T-helper 17 cell (primary cell): ENCODE measurements at regions not wholly inside any gene's neighbourhood (a gene's known extent, or its start where the extent isn't known, plus 50 kb on each side); places are given as distances from the start of the nearest gene placed in this dataset.
"Not testable (repeated sequence)": the region's sequence is repeated elsewhere in the genome, so short reads cannot be mapped to it uniquely, and the experiment has no call there.

Experiments used
- ATAC-seq: fragments of 150-1000 bp; cut with Tn5 transposase; 2 replicates; pipeline ENCODE4 v1.10.0; 2021; ENCODE audit warnings: mild to moderate bottlenecking, moderate library complexity
- DNase-seq, 3 donors: peaks; one replicate each; pipeline versions ENCODE4 v3.0.0 to v3.0.0-alpha.2; 2020 to 2021
- H3K9me3 ChIP-seq: one replicate; pipeline ENCODE4 v1.7.0; 2013; ENCODE audit warnings: low read length, mild to moderate bottlenecking; ENCODE audit not compliant: control insufficient read depth, poor library complexity, severe bottlenecking
- H3K27ac Mint-ChIP-seq: one replicate; pipeline ENCODE4 v1.8.0; 2022; ENCODE audit warnings: mild to moderate bottlenecking, moderate library complexity, mixed read lengths
- H3K27me3 Mint-ChIP-seq: one replicate; pipeline ENCODE4 v1.8.0; 2022; ENCODE audit warnings: mixed read lengths
- H3K36me3 Mint-ChIP-seq: one replicate; pipeline ENCODE4 v1.8.0; 2022; ENCODE audit warnings: low read depth, mixed read lengths
- H3K4me1 Mint-ChIP-seq: one replicate; pipeline ENCODE4 v1.8.0; 2022; ENCODE audit warnings: mild to moderate bottlenecking, mixed read lengths
- H3K4me3 Mint-ChIP-seq: one replicate; pipeline ENCODE4 v1.8.0; 2022; ENCODE audit warnings: mild to moderate bottlenecking, moderate library complexity, mixed read lengths

DNA sequence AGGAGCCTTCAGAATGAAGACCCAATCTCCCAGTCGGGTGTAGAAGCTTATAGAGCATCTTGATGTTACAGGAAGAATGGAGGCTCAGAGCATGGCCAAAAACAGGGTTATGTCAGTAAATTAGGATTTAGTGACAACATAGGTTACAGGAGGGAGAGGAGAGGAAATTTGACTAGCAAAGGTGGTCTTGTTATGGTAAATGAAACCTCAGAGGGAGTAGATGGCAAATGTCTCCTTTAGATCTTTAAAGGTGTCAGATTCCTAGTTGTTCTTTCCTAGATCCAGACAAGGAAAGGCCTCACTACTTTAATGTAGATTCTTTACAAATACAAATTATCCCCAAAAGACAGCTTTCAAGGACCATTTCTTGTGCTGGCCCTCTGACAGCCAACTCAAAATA lies 465.0 kb downstream of the DMRTA1 start:
- H3K9me3 ChIP-seq, result no peaks in the 10 kb centered on the region
- Mint-ChIP-seq H3K4me1 (no peaks in the 10 kb centered on the region), H3K27ac (no peak overlapping the region), H3K36me3 (no peaks in the 10 kb centered on the region), H3K27me3 (no peaks in the 10 kb centered on the region), H3K4me3 (no peak overlapping the region)
- ATAC-seq (no peak), DNase-seq (no peak)

DNA sequence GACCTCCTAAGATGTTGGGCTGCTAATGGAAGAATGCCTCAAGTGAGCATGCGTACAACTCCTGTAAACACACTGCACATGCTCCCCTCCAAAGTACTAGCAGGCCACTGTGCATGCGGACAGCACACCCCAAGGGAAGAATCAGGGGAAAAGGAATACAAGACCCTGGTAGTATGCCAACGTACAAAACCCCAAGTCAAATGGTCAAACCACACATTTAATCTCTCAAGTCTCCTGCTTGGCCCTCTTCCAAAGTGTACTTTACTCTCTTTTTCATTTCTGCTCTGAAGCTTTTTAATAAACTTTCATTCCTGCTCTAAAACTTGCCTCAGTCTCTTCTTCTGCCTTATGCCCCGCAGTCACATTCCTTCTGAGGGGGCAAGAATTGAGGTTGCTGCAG lies 466.4 kb downstream of the DMRTA1 start:
- Mint-ChIP-seq H3K4me1 (no peaks in the 10 kb centered on the region), H3K4me3 (no peak overlapping the region), H3K27ac (no peak overlapping the region), H3K36me3 (no peaks in the 10 kb centered on the region), H3K27me3 (no peaks in the 10 kb centered on the region)
- H3K9me3 ChIP-seq, result no peaks in the 10 kb centered on the region
- ATAC-seq (no peak), DNase-seq (no peak)

DNA sequence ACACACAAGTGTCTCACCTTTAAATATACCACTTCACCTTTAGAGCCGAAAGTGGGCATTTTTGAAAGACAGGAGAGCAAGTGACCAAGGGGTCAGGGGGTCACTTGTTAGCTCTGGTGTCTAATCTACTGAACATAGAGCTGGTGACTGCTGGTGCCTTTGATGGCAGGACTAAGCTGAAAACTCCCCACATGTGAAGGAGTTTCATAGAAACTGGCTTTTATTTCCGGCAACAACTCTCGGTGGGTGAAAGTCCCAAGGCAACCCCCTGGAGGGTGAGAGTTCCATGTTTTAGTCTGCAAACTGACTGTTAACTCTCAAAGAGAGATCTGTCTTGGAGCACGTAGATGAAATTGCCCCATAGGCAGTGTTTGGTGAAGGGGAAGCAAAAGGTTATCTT lies 466.9 kb downstream of the DMRTA1 start:
- Mint-ChIP-seq H3K36me3 (no peaks in the 10 kb centered on the region), H3K4me3 (no peak overlapping the region), H3K27me3 (no peaks in the 10 kb centered on the region), H3K4me1 (no peaks in the 10 kb centered on the region), H3K27ac (no peak overlapping the region)
- DNase-seq, result no peak
- H3K9me3 ChIP-seq, result no peaks in the 10 kb centered on the region
- ATAC-seq, result no peak

GRCh38 chr9:22916148-22916547 lies 469.5 kb downstream of the DMRTA1 start:
- H3K27ac Mint-ChIP-seq, result no peak overlapping the region
- no peaks in the 10 kb centered on the region for H3K27me3 Mint-ChIP-seq
- no peak overlapping the region for H3K4me3 Mint-ChIP-seq
- ATAC-seq, result no peak
- no peaks in the 10 kb centered on the region for H3K36me3 Mint-ChIP-seq
- no peak for DNase-seq
- no peaks in the 10 kb centered on the region for H3K4me1 Mint-ChIP-seq
- H3K9me3 ChIP-seq, result no peaks in the 10 kb centered on the region

GRCh38 chr9:22919423-22919822 lies 472.8 kb downstream of the DMRTA1 start:
- no peak for ATAC-seq
- Mint-ChIP-seq H3K4me3 (no peak overlapping the region), H3K27ac (no peak overlapping the region), H3K4me1 (no peaks in the 10 kb centered on the region), H3K36me3 (no peaks in the 10 kb centered on the region), H3K27me3 (no peaks in the 10 kb centered on the region)
- no peak for DNase-seq
- H3K9me3 ChIP-seq, result no peaks in the 10 kb centered on the region

GRCh38 chr9:22921742-22922141 lies 475.1 kb downstream of the DMRTA1 start:
- ATAC-seq (no peak), DNase-seq (no peak)
- Mint-ChIP-seq H3K27ac (no peak overlapping the region), H3K4me3 (no peak overlapping the region), H3K27me3 (no peaks in the 10 kb centered on the region), H3K36me3 (no peaks in the 10 kb centered on the region), H3K4me1 (no peaks in the 10 kb centered on the region)
- no peaks in the 10 kb centered on the region for H3K9me3 ChIP-seq

GRCh38 chr9:22922222-22922621 lies 475.6 kb downstream of the DMRTA1 start:
- Mint-ChIP-seq H3K4me3 (no peak overlapping the region), H3K36me3 (no peaks in the 10 kb centered on the region), H3K27me3 (no peaks in the 10 kb centered on the region), H3K27ac (no peak overlapping the region), H3K4me1 (no peaks in the 10 kb centered on the region)
- ATAC-seq (no peak), DNase-seq (no peak)
- no peaks in the 10 kb centered on the region for H3K9me3 ChIP-seq

DNA sequence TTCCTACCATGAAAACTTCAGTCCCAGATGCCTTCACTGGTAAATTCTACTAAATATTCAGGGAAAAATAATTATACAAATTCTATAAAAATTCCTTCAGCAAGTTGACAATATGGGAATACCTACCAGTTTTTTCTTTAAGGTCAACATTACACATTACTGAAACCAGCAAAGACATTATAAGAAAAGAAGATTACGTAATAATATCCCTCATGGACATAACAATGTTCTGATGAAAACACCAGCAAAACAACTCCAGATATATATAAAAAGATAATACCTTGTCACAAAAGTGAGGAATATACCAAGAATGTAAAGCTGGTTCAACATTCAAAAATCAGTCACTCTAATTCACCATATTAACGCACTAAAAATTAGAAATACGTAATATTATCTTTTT lies 507.9 kb downstream of the DMRTA1 start:
- ATAC-seq, result no peak
- H3K27me3 Mint-ChIP-seq, result no peaks in the 10 kb centered on the region
- H3K4me3 Mint-ChIP-seq, result no peak overlapping the region
- H3K4me1 Mint-ChIP-seq, result no peaks in the 10 kb centered on the region
- no peak for DNase-seq
- no peak overlapping the region for H3K27ac Mint-ChIP-seq
- H3K9me3 ChIP-seq, result no peaks in the 10 kb centered on the region
- no peaks in the 10 kb centered on the region for H3K36me3 Mint-ChIP-seq

GRCh38 chr9:22954964-22955363 lies 508.3 kb downstream of the DMRTA1 start:
- no peak for DNase-seq
- no peaks in the 10 kb centered on the region for H3K4me1 Mint-ChIP-seq
- H3K27me3 Mint-ChIP-seq, result no peaks in the 10 kb centered on the region
- no peaks in the 10 kb centered on the region for H3K9me3 ChIP-seq
- no peak overlapping the region for H3K4me3 Mint-ChIP-seq
- H3K36me3 Mint-ChIP-seq, result no peaks in the 10 kb centered on the region
- no peak for ATAC-seq
- no peak overlapping the region for H3K27ac Mint-ChIP-seq

DNA sequence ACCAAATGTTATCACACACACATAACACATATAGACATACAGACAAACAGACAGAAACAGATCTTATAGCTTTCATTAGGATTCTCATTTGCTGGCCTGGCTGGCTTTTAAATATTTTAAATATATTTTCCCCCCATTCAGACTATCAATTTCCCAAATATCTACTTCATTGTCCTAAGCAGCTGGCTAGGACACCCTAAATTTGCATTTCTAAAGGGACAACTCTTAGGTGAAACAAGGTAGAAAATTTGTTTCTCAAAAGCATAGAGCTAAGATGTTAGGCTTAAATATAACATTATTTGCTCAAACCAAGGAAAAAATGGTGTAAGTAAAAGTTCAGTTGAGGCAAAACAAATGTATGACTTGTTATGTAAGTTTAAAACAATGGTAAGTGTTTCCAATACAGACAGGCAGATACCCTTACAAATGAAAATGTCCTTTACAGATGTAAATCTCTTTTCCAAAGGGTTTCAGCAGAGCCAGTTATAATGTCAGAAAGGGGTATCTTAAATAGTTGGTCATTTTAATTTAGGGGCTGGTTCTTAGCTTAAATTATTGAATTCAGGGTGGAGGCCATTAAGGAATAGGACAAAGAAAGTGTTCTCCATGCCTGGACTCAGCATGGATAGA lies 522.8 kb downstream of the DMRTA1 start:
- Mint-ChIP-seq H3K27ac (no peak overlapping the region), H3K4me3 (no peak overlapping the region), H3K4me1 (no peaks in the 10 kb centered on the region), H3K36me3 (no peaks in the 10 kb centered on the region), H3K27me3 (no peaks in the 10 kb centered on the region)
- no peaks in the 10 kb centered on the region for H3K9me3 ChIP-seq
- ATAC-seq, result no peak
- no peak for DNase-seq

- Mint-ChIP-seq H3K36me3 (no peaks in the 10 kb centered on the region), H3K27me3 (no peaks in the 10 kb centered on the region), H3K4me3 (no peak overlapping the region), H3K27ac (no peak overlapping the region), H3K4me1 (no peaks in the 10 kb centered on the region)
- DNase-seq (no peak), ATAC-seq (no peak)
- no peaks in the 10 kb centered on the region for H3K9me3 ChIP-seq
Observed at GRCh38 chr9:22970434-22970975, 523.9 kb downstream of the DMRTA1 start.

DNA sequence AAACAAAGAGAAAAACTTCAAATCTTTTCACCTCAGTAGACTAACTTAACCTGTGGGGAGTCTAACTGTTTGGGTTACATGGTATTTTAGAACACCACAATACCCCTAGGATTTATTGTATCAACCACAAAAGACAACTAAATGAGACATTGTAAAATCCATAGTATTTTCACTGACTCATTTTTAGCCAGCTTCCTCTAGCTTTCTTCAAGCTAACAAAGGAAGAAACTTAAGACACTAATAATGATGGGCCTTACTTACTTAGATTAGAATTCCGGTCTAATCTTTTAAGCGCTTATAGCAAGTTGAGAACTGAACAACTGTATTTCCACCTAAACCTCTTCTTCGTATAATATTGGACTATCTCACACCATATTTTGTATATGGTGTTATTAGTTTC lies 529.3 kb downstream of the DMRTA1 start:
- Mint-ChIP-seq H3K27me3 (no peaks in the 10 kb centered on the region), H3K4me3 (no peak overlapping the region), H3K4me1 (no peaks in the 10 kb centered on the region), H3K36me3 (no peaks in the 10 kb centered on the region), H3K27ac (no peak overlapping the region)
- ATAC-seq (no peak), DNase-seq (no peak)
- no peaks in the 10 kb centered on the region for H3K9me3 ChIP-seq

DNA sequence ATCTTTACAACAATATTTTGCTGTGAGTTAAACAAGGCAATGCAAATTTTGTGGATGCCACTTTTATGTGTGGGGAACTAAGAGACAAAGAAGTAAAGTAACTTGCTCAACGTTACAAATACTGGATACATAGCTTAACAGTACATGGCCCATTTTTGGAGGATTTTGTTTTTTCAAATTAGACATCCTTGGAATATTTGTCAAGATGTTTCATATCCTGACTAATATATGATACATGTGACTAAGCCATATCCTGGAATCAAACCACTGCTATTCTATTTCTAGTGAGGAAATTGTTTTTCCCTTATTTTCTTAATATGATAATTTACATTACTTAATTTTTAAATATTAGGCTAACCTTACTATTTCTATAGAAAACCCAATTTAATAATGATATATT lies 529.8 kb downstream of the DMRTA1 start:
- no peak overlapping the region for H3K27ac Mint-ChIP-seq
- no peaks in the 10 kb centered on the region for H3K4me1 Mint-ChIP-seq
- no peak for ATAC-seq

GRCh38 chr9:22980429-22980828 lies 533.8 kb downstream of the DMRTA1 start:
- not testable (repeated sequence) for H3K27me3 Mint-ChIP-seq, H3K4me3 Mint-ChIP-seq, H3K36me3 Mint-ChIP-seq, H3K9me3 ChIP-seq, DNase-seq, H3K4me1 Mint-ChIP-seq, ATAC-seq, H3K27ac Mint-ChIP-seq

More for the DNA sequence above, 529.8 kb downstream of the DMRTA1 start:
- no peak for DNase-seq
- Mint-ChIP-seq H3K4me3 (no peak overlapping the region), H3K27me3 (no peaks in the 10 kb centered on the region), H3K36me3 (no peaks in the 10 kb centered on the region)
- H3K9me3 ChIP-seq, result no peaks in the 10 kb centered on the region
